ENCODE measurements at regions not wholly inside any gene's neighbourhood (a gene's known extent, or its start where the extent isn't known, plus 50 kb on each side); places are given as distances from the start of the nearest gene placed in this dataset.

- TF ChIP-seq ZBTB7A (IDR thresholded peaks at IDR 0.05; ENCODE audit: low read depth) (no peak), NFIC (IDR thresholded peaks at IDR 0.05) (no peak), YY1 (IDR thresholded peaks at IDR 0.05; ENCODE audit: low read depth) (no peak)
Observed at GRCh38 chr3:82038556-82038955, 277.1 kb upstream of the GBE1 start.

GRCh38 chr3:82033186-82033585 is 271.7 kb upstream of the GBE1 start:
- TF ChIP-seq NFIC (IDR thresholded peaks at IDR 0.05) = no peak
- TF ChIP-seq RAD21 (IDR thresholded peaks at IDR 0.05; ENCODE audit: low read depth) = no peak
- TF ChIP-seq MAX (IDR thresholded peaks at IDR 0.05) = no peak
- TF ChIP-seq USF1 (IDR thresholded peaks at IDR 0.05) = no peak
- TF ChIP-seq TCF12 (IDR thresholded peaks at IDR 0.05; ENCODE audit: low read depth) = no peak
- TF ChIP-seq TEAD4 (IDR thresholded peaks at IDR 0.05) = no peak
- no peak for TF ChIP-seq EGR1 (IDR thresholded peaks at IDR 0.05)
- TF ChIP-seq TAF1 (IDR thresholded peaks at IDR 0.05; ENCODE audit: low read depth) = no peak
- TF ChIP-seq REST (IDR thresholded peaks at IDR 0.05; ENCODE audit: low read depth) = no peak
- TF ChIP-seq YY1 (IDR thresholded peaks at IDR 0.05; ENCODE audit: low read depth) = no peak
- TF ChIP-seq CEBPB (IDR thresholded peaks at IDR 0.05) = no peak
- no peak for TF ChIP-seq CREB1 (IDR thresholded peaks at IDR 0.05; ENCODE audit: low read depth)
- no peak for TF ChIP-seq EP300 (IDR thresholded peaks at IDR 0.05; ENCODE audit: borderline replicate concordance)
- no peak for TF ChIP-seq ZBTB7A (IDR thresholded peaks at IDR 0.05; ENCODE audit: low read depth)
- TF ChIP-seq FOXM1 (IDR thresholded peaks at IDR 0.05; ENCODE audit: borderline replicate concordance, low read depth) = no peak

- no peak for TF ChIP-seq YY1 (IDR thresholded peaks at IDR 0.05; ENCODE audit: low read depth)
Observed at GRCh38 chr3:82031596-82031995, 270.2 kb upstream of the GBE1 start.

GRCh38 chr3:82030916-82031315 is 269.5 kb upstream of the GBE1 start:
- TF ChIP-seq CEBPB (IDR thresholded peaks at IDR 0.05) (no peak), MAX (IDR thresholded peaks at IDR 0.05) (no peak), EGR1 (IDR thresholded peaks at IDR 0.05) (no peak), EP300 (IDR thresholded peaks at IDR 0.05; ENCODE audit: borderline replicate concordance) (no peak), YY1 (IDR thresholded peaks at IDR 0.05; ENCODE audit: low read depth) (no peak)

GRCh38 chr3:82022836-82023235 is 261.4 kb upstream of the GBE1 start:
- no peak for TF ChIP-seq TAF1 (IDR thresholded peaks at IDR 0.05; ENCODE audit: low read depth)
- no peak for TF ChIP-seq TCF12 (IDR thresholded peaks at IDR 0.05; ENCODE audit: low read depth)
- TF ChIP-seq TEAD4 (IDR thresholded peaks at IDR 0.05) = no peak

GRCh38 chr3:82020282-82020681 is 258.8 kb upstream of the GBE1 start:
- no peak for TF ChIP-seq NFIC (IDR thresholded peaks at IDR 0.05)
- TF ChIP-seq YY1 (IDR thresholded peaks at IDR 0.05; ENCODE audit: low read depth) = no peak
- TF ChIP-seq MAX (IDR thresholded peaks at IDR 0.05) = no peak
- TF ChIP-seq ZBTB7A (IDR thresholded peaks at IDR 0.05; ENCODE audit: low read depth) = no peak
- TF ChIP-seq EP300 (IDR thresholded peaks at IDR 0.05; ENCODE audit: borderline replicate concordance) = no peak

GRCh38 chr3:82015241-82015640 is 253.8 kb upstream of the GBE1 start:
- no peak for TF ChIP-seq TCF12 (IDR thresholded peaks at IDR 0.05; ENCODE audit: low read depth)

- no peak for TF ChIP-seq CREB1 (IDR thresholded peaks at IDR 0.05; ENCODE audit: low read depth)
- TF ChIP-seq RAD21 (IDR thresholded peaks at IDR 0.05; ENCODE audit: low read depth) = peak; percentile 37
Observed at GRCh38 chr3:82012775-82013174, 251.3 kb upstream of the GBE1 start.

- TF ChIP-seq TEAD4 (IDR thresholded peaks at IDR 0.05) (no peak), USF1 (IDR thresholded peaks at IDR 0.05) (no peak), ZBTB7A (IDR thresholded peaks at IDR 0.05; ENCODE audit: low read depth) (no peak), CREB1 (IDR thresholded peaks at IDR 0.05; ENCODE audit: low read depth) (no peak), EP300 (IDR thresholded peaks at IDR 0.05; ENCODE audit: borderline replicate concordance) (no peak), EGR1 (IDR thresholded peaks at IDR 0.05) (no peak), CEBPB (IDR thresholded peaks at IDR 0.05) (no peak), REST (IDR thresholded peaks at IDR 0.05; ENCODE audit: low read depth) (no peak), TCF12 (IDR thresholded peaks at IDR 0.05; ENCODE audit: low read depth) (no peak), NFIC (IDR thresholded peaks at IDR 0.05) (no peak), RAD21 (IDR thresholded peaks at IDR 0.05; ENCODE audit: low read depth) (no peak)
Observed at GRCh38 chr3:82011336-82011735, 249.9 kb upstream of the GBE1 start.
